ENCODE measurements at regions not wholly inside any gene's neighbourhood (a gene's known extent, or its start where the extent isn't known, plus 50 kb on each side); places are given as distances from the start of the nearest gene placed in this dataset.

DNA sequence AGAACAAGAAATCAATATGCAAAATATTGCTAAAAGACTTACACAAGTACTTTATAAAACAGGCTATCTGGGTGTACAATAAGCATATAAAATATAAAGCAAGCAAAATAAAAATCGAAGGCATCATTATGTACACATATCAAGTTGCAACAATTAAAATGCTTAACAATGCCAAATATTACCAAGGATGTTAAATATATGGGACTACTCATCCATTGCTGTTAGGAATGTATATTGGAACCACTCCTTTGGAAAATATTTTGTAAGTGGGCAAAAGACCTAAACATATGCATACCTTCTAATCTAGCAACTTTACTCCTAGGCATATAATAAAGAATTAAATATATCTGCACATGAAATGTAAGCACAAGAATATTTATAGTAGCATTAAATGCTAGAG, 632.6 kb upstream of the COX7C start:
- no peak overlapping the region for H2AFZ ChIP-seq (ENCODE audit: control insufficient read depth, low read depth, low read length)
- WGBS (ENCODE audit: insufficient coverage, insufficient replicate concordance, low lambda C conversion rate, missing lambda C conversion rate), result 0% methylated on average over 1 of the region's 1 CpG
- H3K9ac ChIP-seq (ENCODE audit: control insufficient read depth, insufficient read depth, low read length), result no peak overlapping the region
- ATAC-seq (no peak), DNase-seq (ENCODE audit: low read depth, low spot score) (no peak), FAIRE-seq (no peak)
- RAD21 ChIA-PET (ENCODE audit: unreplicated experiment), result no interaction called here
- no peaks in the 10 kb centered on the region for H3K9me3 ChIP-seq (replicated peaks; ENCODE audit: control insufficient read depth, insufficient read depth, low read length)
- SMC1A ChIA-PET (ENCODE audit: uncharacterized antibody, unreplicated experiment), result no interaction called here
- intact Hi-C loops (cut with micrococcal nuclease; ENCODE audit: unreplicated experiment), result no loop called here
- H3K4me1 ChIP-seq (ENCODE audit: control insufficient read depth, insufficient read depth, low read length), result no peaks in the 10 kb centered on the region
- no peak overlapping the region for H3K4me3 ChIP-seq
- no peaks in the 10 kb centered on the region for H3K79me2 ChIP-seq (ENCODE audit: control insufficient read depth, insufficient read depth, low read length)
- H3K4me2 ChIP-seq (ENCODE audit: control insufficient read depth, insufficient read depth), result no peak overlapping the region
- H3K36me3 ChIP-seq (ENCODE audit: control insufficient read depth in 2 of 2, insufficient read depth in 2 of 2, low read length in 1 of 2), result no peaks in the 10 kb centered on the region
- in situ Hi-C loops (cut with MboI), result no loop called here
- CTCF ChIA-PET, result no interaction called here
- H4K20me1 ChIP-seq (ENCODE audit: control insufficient read depth, insufficient read depth), result no peaks in the 10 kb centered on the region
- TF ChIP-seq WRNIP1 (IDR thresholded peaks at IDR 0.05; ENCODE audit: borderline replicate concordance, low read depth, low read length), result no peak
- TF ChIP-seq NFYA (IDR thresholded peaks at IDR 0.05; ENCODE audit: borderline replicate concordance, low read depth, low read length), result no peak
- no peak for TF ChIP-seq MLLT1 (IDR thresholded peaks at IDR 0.05)
- TF ChIP-seq EZH2 (IDR thresholded peaks at IDR 0.05; ENCODE audit: borderline replicate concordance, control insufficient read depth, low read depth, low read length), result no peak
- TF ChIP-seq MEF2A (IDR thresholded peaks at IDR 0.05; ENCODE audit: insufficient read depth, low read depth, low read length), result no peak
- no peak for TF ChIP-seq RB1 (IDR thresholded peaks at IDR 0.05; ENCODE audit: borderline replicate concordance)
- no peak for TF ChIP-seq ZNF384 (IDR thresholded peaks at IDR 0.05; ENCODE audit: borderline replicate concordance, low read depth, low read length)
- no peak for TF ChIP-seq MTA2 (IDR thresholded peaks at IDR 0.05; ENCODE audit: low read depth)
- TF ChIP-seq ATF7 (IDR thresholded peaks at IDR 0.05; ENCODE audit: low read depth), result no peak
- no peak for TF ChIP-seq ETV6 (conservative IDR thresholded peaks at IDR 0.05 in 1 of 2, IDR thresholded peaks at IDR 0.05 in 1 of 2; ENCODE audit: borderline replicate concordance in 1 of 2, low read depth in 1 of 2)
- H3K27ac ChIP-seq (ENCODE audit: control insufficient read depth, insufficient read depth), result no peak overlapping the region
- no peaks in the 10 kb centered on the region for H3K27me3 ChIP-seq (replicated peaks in 1 of 2; ENCODE audit: control insufficient read depth in 2 of 2, insufficient read depth in 2 of 2, low read length in 1 of 2)
- POLR2A ChIA-PET, result no interaction called here
- BruUV-seq (replicated peaks), result no TSS peak
